Endothelial cell of hepatic sinusoid (primary cell): ENCODE measurements at regions not wholly inside any gene's neighbourhood (a gene's known extent, or its start where the extent isn't known, plus 50 kb on each side); places are given as distances from the start of the nearest gene placed in this dataset.
"Not testable (repeated sequence)": the region's sequence is repeated elsewhere in the genome, so short reads cannot be mapped to it uniquely, and the experiment has no call there.

ENCODE experiments used
- in situ Hi-C: cut with HindIII; loops from 2 replicates; pipeline ENCODE4 v1.10.0; 2017; ENCODE audit warnings: low sequenced_read_pairs

GRCh38 chr3:99586701-99587100, 51.7 kb upstream of the COL8A1 start:
- in situ Hi-C loops, result no loop called here

DNA sequence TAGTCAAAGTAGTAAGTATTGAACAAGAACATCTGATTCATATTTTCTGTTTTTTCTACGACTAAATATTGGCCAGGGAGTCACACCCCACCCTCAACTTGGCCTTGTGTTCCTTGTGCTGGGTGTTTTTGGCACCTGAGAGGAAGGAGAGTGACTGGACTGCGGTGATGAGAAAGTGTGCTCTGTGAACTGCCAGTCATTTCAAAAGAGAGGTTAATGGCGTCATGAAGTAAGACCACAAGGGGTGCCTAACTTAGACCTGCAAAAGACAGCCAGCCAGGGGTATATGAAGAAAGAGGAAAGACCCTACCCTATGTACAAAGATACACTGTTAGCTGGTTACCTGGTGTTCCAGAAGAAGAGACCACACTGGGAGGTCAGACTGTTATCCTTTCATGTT, 58.4 kb upstream of the COL8A1 start:
- in situ Hi-C loops, result no loop called here

DNA sequence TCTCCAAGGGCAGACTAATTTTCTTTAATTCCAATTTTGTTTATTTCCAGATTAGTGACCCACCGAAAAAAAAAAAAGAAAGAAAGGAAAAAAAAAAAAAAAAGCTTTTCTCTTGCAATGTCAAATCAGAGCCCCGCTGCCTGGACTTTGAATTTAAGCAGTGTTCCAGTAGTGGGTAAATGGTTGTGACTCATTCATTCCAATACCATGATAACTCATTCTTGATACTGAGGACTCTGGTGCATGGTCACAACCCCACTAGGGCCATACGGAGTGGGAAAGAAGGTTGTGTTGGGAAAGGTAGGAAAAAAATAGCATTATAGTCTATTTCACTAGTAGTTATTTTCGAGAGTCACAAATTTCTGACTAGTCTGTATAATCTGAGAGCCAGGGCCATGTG, 59.1 kb upstream of the COL8A1 start:
- in situ Hi-C loops, result no loop called here

- in situ Hi-C loops, result no loop called here
Observed at GRCh38 chr3:99578339-99578970, 59.9 kb upstream of the COL8A1 start.

- in situ Hi-C loops, result no loop called here
Observed at GRCh38 chr3:99576904-99577559, 61.4 kb upstream of the COL8A1 start.

DNA sequence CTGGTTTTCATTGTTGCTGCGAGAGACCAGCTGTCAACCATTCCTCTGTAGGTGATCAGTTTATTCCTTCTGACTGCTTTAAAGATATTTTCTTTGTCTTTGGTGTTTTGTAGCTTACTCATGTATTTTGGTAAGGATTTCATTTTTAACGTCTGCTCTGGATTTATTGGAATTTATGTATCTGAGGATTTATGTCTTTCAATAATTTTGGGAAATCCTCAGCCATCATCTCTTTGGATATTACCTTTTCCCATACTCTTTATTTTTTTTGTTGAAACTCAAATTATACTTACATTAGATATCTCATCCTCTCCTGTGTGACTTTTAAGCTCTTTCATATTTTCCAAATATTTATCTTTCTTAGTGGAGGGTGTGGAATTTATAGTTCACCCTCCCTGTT, 62.7 kb upstream of the COL8A1 start:
- in situ Hi-C loops, result no loop called here

- in situ Hi-C loops, result no loop called here
Observed at GRCh38 chr3:99570061-99570460, 68.3 kb upstream of the COL8A1 start.

DNA sequence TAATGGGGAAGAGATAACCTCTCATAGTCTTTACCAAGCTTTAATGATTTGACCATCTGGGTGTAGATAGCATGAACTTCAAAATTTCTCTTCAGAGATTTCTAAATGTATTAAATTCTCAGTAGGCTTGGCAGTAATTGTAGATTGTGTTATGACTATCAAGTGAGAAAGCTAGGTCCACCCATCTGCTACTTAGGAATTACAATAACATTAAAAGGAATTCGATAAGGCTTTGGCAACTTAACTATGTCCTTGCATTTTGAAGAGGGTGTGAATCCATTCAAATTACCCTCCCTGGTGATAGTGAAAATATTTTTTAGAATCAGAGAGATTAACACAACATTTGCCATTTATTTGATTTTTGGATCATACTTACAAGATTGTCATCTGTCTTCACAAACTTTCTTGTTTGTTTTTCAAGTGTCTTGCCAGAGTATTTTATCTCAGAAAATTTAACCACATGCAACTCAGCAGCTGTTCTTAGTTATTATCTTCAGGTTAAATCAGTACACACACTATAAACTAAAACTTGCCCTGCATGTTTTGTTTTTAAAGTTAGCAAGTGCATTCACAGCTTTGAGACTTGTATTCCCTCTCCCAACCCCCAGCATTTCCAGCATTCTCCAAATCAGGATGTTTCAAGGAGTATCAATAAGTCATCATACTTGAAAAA, 69.6 kb upstream of the COL8A1 start:
- in situ Hi-C loops, result no loop called here

GRCh38 chr3:99565331-99565730, 73.1 kb upstream of the COL8A1 start:
- in situ Hi-C loops, result no loop called here

DNA sequence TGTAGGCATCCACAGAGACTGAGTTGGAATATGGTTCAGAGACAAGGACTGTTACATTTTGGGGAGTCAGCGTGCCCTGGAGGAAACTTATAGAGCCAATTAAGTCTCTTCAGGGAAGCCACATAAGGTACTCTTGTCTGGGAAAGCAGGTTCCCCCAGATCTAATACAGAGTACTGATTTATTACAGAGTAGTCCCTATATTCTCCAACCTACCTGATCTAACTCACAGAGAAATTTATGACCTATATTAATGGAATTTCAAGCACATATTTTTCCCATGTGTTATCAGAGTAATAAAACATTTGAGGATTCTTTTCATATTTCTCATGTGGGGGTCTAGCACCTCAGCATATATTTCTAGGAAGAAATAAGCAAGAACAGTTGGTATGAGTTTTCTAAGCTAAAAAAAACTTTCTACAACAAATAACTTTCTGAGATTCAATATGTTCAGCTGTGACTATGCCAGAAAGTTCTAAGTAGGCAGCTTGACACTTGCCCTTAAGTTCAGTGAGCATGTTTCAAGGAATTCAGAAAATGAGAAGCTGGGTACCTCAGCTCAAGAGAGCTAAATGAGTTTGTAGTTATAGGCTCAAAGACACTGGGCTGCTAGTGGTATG, 75.3 kb upstream of the COL8A1 start:
- in situ Hi-C loops, result no loop called here

DNA sequence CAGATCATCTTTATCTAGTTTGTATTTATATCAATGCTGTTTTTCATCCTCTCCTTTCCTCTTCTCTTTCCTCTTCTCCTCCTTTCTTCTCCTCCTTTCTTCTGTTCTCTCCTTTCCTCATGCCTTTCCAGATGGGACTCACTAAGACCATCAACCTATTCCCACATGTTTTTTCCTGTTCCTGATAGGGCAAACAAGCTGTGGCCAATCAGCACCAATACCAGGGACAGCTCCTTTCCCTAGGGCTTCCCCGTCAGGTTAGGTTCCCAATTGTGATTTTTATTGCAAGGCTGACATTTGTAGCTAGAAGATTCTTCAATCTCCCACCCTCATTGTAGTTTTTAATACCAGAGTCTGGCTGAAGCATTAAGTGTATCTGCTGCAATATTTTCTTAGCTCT, 76.3 kb upstream of the COL8A1 start:
- in situ Hi-C loops, result no loop called here

DNA sequence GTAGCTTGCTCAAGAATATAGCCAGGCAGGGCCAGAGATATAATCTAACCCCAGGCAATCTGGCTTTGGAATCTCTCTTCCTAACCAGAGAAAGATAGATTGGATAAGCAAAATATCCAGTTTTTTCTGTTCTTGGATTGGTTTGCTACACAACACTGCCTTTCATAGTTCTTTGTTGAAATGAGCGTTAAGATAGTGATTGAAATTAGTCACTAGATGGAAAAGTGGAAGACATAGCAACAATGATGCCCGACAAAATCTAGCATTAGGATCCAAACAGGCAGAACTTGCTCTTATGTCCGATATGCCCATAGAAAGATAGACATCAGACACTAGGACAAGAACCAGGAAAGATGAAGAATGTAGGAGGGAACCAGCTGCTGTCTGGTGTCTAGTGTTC, 77.3 kb upstream of the COL8A1 start:
- in situ Hi-C loops, result no loop called here

DNA sequence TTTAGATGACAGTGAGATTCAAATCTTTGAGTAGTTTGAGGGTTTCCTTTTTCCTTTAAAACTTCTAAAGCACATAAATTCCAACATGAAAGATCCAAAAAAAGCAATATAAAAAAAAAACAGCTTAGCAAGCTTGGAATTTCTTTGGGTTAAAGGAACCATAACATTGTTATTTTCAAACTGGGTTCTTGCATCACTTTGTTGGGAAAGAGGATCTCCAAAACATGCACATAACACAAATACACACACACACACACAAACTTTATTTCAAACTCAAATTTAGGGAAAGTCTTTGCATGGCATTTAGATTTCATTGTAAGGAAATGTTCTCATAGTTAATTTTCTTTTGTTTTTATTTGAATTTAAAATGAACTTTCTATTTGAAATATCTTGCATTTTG, 79.2 kb upstream of the COL8A1 start:
- in situ Hi-C loops, result no loop called here

GRCh38 chr3:99555885-99556284, 82.5 kb upstream of the COL8A1 start:
- in situ Hi-C loops, result not testable (repeated sequence)

DNA sequence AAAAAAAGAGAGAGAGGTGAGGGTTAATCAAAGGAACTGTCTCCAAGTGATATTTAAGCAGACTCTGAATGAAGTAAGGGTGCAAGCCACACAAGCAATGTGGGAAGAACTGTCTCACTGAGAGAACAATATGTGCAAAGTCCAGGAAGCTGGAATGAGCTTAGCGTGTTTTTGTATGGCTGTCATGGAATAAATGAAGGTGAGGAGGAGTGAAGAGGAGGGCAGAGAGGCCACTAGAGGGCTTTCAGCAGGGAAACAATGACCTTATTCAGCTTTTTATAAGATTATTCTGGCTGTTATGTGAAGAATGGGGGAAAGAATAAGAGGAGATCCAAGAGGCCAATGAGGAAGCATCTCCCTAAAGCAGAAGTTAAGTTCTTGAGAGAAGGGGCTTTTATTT, 86.9 kb upstream of the COL8A1 start:
- in situ Hi-C loops, result no loop called here

GRCh38 chr3:99549957-99550603, 88.3 kb upstream of the COL8A1 start:
- in situ Hi-C loops, result no loop called here

DNA sequence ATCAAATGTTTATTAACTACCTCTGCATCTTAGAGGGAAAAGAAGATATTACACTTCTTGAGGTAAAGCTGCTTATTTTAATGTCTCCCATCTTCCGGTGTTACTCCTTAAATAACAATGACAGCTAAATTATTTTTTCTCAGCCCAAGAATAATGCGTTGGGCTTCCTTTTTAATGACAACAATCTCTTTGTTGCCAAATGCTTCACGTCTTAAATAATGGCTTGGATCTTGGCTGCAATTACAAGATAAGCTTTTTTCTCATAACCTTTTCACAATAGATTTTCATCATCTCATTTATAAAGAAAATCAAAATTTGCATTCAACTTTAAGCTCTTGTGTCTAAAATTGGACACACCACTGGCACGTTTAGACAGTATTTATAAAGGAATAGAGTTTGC, 89.2 kb upstream of the COL8A1 start:
- in situ Hi-C loops, result no loop called here

DNA sequence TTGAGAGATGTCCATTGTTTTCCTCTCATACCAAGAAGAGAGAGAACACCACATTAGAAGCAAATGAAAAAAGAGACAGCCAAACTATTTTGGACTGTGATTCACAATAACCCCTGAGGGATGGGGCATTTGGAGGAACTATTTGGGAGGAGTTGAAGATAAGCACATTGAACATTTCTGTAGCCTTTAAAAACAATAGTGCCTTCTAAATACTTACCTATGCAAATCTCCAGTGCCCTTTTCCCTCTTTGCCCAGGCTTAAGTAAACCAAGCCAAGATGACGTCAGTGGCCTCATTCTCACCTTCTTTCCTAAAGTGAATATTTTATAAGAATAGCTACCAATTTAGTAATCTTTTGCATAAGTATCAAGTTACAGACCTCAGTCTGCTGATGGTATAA, 89.7 kb upstream of the COL8A1 start:
- in situ Hi-C loops, result no loop called here

DNA sequence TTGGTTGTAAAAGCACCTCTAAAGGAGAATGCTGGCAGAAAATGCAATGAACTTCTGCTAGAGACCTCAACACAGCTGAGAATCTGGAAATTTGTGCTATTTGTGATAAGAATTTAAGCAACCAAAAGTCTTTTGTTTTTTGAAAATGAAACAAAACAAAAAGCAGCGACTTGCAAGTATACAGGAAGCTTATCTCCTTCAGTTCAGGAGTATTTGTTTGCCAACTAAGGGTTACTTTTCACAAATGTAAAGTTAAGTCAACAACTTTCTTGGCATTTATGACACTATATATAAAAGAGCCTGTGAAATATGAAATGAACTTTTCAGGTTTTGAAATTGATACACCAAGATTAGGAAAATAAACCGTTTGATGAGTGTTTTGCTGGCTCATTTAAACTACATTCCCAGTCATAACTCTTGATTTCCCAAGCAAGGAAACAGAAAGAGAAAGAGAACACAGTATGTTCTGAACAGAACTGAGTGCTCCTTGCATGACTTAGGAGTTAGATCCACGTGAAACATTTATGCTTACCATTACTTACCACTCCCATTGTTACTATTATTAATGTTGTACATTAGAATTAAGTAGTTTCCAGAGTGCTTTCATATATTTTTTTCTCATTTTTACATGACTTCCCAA, 92.3 kb upstream of the COL8A1 start:
- in situ Hi-C loops, result no loop called here

DNA sequence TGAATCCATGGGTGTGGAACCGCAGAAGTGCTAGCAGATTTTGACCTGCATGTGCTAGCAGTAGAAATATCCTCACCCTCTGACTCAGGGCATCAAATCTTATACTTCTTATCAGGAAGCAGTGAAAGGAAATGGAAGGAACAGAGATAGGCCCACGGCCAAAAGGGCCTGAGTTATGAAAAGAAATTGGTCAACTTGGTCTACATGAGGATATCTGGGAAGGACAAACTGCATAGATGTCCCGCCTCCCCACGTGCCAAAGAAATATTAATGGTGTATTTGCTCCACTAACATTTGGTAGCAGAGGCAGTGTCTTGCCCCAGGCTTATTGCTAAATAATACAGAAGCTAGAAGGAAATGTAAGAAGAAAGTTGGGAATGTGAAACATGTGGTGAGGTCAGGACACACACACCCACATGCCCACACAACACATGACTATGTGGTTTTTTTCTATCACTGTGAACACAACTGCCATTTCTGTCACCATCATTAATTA, 93.6 kb upstream of the COL8A1 start:
- in situ Hi-C loops, result no loop called here

DNA sequence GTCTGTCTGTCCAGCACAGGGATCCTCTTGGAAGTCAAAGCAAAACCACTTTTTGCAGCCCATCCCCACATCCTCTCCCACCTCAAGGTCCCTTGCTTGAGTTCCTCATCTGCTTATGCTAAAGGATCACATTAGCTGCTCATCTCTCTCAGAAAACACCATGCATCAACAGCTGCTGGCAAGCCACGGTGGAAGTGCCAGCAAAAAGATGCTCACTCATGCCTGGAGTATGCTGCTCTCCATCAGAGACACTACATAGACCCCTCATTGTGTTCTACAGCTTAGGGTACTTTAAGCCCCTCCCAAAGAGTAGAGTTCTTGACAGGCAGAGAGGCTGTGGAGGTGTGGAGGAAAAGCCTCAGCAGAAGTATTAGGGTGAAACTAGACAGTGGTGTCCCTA, 94.6 kb upstream of the COL8A1 start:
- in situ Hi-C loops, result no loop called here
